Stomach (tissue), 8 donors: ENCODE measurements at regions not wholly inside any gene's neighbourhood (a gene's known extent, or its start where the extent isn't known, plus 50 kb on each side); places are given as distances from the start of the nearest gene placed in this dataset.

Source experiments
- DNase-seq, 2 donors: peaks; one replicate each; pipeline versions ENCODE4 v3.0.0 to v3.0.0-alpha.2; 2013 to 2019
- H3K27ac ChIP-seq, 5 donors: fragments of 200-600 bp in 4 of 5; sonication (generic) in 4 of 5; one replicate each; pipeline ENCODE4 v1.5.1; 2013 to 2019; ENCODE audit warnings: mild to moderate bottlenecking in 1 of 5, moderate library complexity in 1 of 5
- H3K27me3 ChIP-seq, 3 donors: fragments of 200-600 bp; sonication (generic); one replicate each; pipeline ENCODE4 v1.5.1; 2017 to 2019; ENCODE audit warnings: mixed run types in 1 of 3
- H3K36me3 ChIP-seq, 4 donors: fragments of 200-600 bp; sonication (generic); 1 replicate in 3 of 4; 2 replicates in 1 of 4; pipeline ENCODE4 v1.5.1; 2016 to 2019
- H3K4me1 ChIP-seq, 4 donors: fragments of 200-600 bp; sonication (generic); one replicate each; pipeline ENCODE4 v1.5.1; 2016 to 2019
- H3K4me3 ChIP-seq, 4 donors: fragments of 200-600 bp; sonication (generic) in 3 of 4; one replicate each; pipeline ENCODE4 v1.5.1; 2016 to 2019; ENCODE audit warnings: mild to moderate bottlenecking in 1 of 4
- H3K9me3 ChIP-seq, 4 donors: fragments of 200-600 bp; sonication (generic); one replicate each; pipeline ENCODE4 v1.5.1; 2016 to 2019
- CTCF ChIP-seq, 7 experiments: fragments of 450-650 bp in 4 of 7; fragments of 200-600 bp in 3 of 7; sonication (generic) in 3 of 7; IDR thresholded peaks; one replicate each; pipeline ENCODE4 v1.5.1; 2016 to 2019; ENCODE audit warnings: antibody characterized with exemption in 7 of 7, control low read depth in 2 of 7, mild to moderate bottlenecking in 1 of 7
- EP300 ChIP-seq: sonication (generic); formaldehyde crosslinking; IDR thresholded peaks from one replicate; pipeline ENCODE4 v1.6.1; 2017; ENCODE audit warnings: antibody characterized with exemption
- POLR2A ChIP-seq, 4 donors: fragments of 450-650 bp; IDR thresholded peaks; one replicate each; pipeline ENCODE4 v1.6.1; 2016; ENCODE audit warnings: antibody characterized with exemption in 4 of 4, control low read depth in 2 of 4, mild to moderate bottlenecking in 1 of 4, moderate library complexity in 1 of 4
- POLR2AphosphoS5 ChIP-seq, 3 donors: sonication (generic); formaldehyde crosslinking; IDR thresholded peaks; one replicate each; pipeline ENCODE4 v1.6.1; 2016; ENCODE audit warnings: antibody characterized with exemption in 3 of 3
- WGBS, 5 donors: extraction: QIAGEN DNeasy Blood & Tissue Kit in 3 of 5; methylation state at CpG; one replicate each; pipeline versions ENCODE4 v1.1.5 to v1.1.7; 2013 to 2018; 5-methylcytosine and 5-hydroxymethylcytosine counted together
- intact Hi-C: fragments of 100-400 bp; cut with DNase I; formaldehyde crosslinking; loops from one replicate; pipeline ENCODE4 v1.15.1; 2023; ENCODE audit warnings: low total_unique reads
- donor health status: healthy with polysubstance abuse.
- donor health status: Bipolar disorder and iron deficiency.
- donor health status: healthy.

GRCh38 chr7:125636320-125636962 is 706.8 kb upstream of the POT1 start:
- peaks cover 0 to 3% (median 0%) of the 10 kb centered on the region in 4 donors for H3K9me3 ChIP-seq
- no peak overlapping the region for H3K4me3 ChIP-seq
- no peaks in the 10 kb centered on the region for H3K4me1 ChIP-seq
- intact Hi-C loops: no loop called here
- no peaks in the 10 kb centered on the region for H3K36me3 ChIP-seq
- no peak for DNase-seq
- TF ChIP-seq EP300 (no peak), CTCF (IDR thresholded peaks at IDR 0.05) (no peak), POLR2A (IDR thresholded peaks at IDR 0.05) (no peak), POLR2AphosphoS5 (IDR thresholded peaks at IDR 0.05) (no peak)
- H3K27me3 ChIP-seq: no peaks in the 10 kb centered on the region
- no peak overlapping the region for H3K27ac ChIP-seq

GRCh38 chr7:125618516-125618915 is 688.9 kb upstream of the POT1 start:
- intact Hi-C loops: no loop called here
- no peak overlapping the region for H3K4me3 ChIP-seq
- no peak for DNase-seq
- H3K27me3 ChIP-seq: no peaks in the 10 kb centered on the region
- peaks cover 0 to 5% (median 0%) of the 10 kb centered on the region in 4 donors for H3K4me1 ChIP-seq
- H3K9me3 ChIP-seq: peaks cover 0 to 20% (median 10%) of the 10 kb centered on the region in 4 donors
- H3K36me3 ChIP-seq: no peaks in the 10 kb centered on the region
- no peak for TF ChIP-seq POLR2A (IDR thresholded peaks at IDR 0.05)
- no peak for TF ChIP-seq EP300
- no peak for TF ChIP-seq CTCF (IDR thresholded peaks at IDR 0.05)
- no peak for TF ChIP-seq POLR2AphosphoS5 (IDR thresholded peaks at IDR 0.05)
- H3K27ac ChIP-seq: no peak overlapping the region
- WGBS, 5 donors: 76 to 100% (median 89%) methylated on average over 1 to 2 of the region's 2 CpGs

DNA sequence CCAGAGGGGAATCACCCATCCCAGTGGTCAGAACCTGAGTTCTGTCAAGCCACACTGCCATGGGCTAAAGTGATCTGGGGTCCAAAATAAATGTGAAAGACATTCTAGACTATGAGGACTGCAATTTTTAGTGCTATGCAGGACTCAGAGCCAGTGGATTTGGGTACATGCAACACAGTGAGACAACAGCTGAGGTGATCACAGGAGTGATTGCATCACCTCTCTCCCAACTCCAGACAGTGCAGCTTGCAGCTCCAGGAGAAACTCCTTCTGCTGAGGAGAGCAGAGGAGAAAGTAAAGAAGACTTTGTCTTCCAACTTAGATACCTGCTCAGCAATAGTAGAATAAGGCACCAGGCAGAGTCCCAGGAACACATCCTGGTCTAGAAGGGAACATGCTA is 682.0 kb upstream of the POT1 start:
- Histone ChIP-seq H3K27me3 (no peaks in the 10 kb centered on the region), H3K4me1 (no peaks in the 10 kb centered on the region), H3K27ac (no peak overlapping the region), H3K9me3 (peaks cover 0 to 9% (median 0%) of the 10 kb centered on the region in 4 donors), H3K4me3 (no peak overlapping the region), H3K36me3 (no peaks in the 10 kb centered on the region)
- no peak for TF ChIP-seq EP300
- TF ChIP-seq CTCF (IDR thresholded peaks at IDR 0.05): no peak
- no peak for TF ChIP-seq POLR2AphosphoS5 (IDR thresholded peaks at IDR 0.05)
- no peak for TF ChIP-seq POLR2A (IDR thresholded peaks at IDR 0.05)
- no peak for DNase-seq
- intact Hi-C loops: no loop called here

DNA sequence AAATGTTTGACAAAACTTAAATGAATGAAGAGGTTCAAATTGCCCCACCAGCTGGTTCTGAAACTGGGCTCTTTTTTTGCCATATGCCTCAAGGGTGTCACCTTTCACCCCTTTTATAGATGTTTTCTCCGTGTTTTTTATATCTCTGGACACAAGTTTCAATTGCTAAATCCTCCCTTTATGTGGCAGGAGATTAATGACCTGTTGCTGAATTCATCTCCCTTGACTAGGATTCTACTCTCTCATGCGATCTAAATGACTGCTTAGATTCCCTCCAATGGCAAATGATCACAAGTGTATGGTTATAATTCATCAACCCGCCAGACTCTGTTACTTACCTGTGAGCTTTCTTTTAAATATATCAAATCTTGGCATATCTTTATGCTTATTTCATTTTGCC is 677.0 kb upstream of the POT1 start:
- intact Hi-C loops: no loop called here
- Histone ChIP-seq H3K27me3 (no peaks in the 10 kb centered on the region), H3K9me3 (no peaks in the 10 kb centered on the region), H3K4me1 (no peaks in the 10 kb centered on the region), H3K4me3 (no peak overlapping the region), H3K27ac (no peak overlapping the region), H3K36me3 (no peaks in the 10 kb centered on the region)
- no peak for TF ChIP-seq POLR2A (IDR thresholded peaks at IDR 0.05)
- TF ChIP-seq CTCF (IDR thresholded peaks at IDR 0.05): no peak
- TF ChIP-seq POLR2AphosphoS5 (IDR thresholded peaks at IDR 0.05): no peak
- DNase-seq: no peak
- 49 to 78% (median 71%) methylated on average over 3 of the region's 3 CpGs for WGBS, 5 donors
